ENCODE measurements at regions not wholly inside any gene's neighbourhood (a gene's known extent, or its start where the extent isn't known, plus 50 kb on each side); places are given as distances from the start of the nearest gene placed in this dataset.

- TF ChIP-seq SRF (CRISPR knock-in tag; IDR thresholded peaks at IDR 0.05), result no peak
- no peak for TF ChIP-seq WHSC1 (IDR thresholded peaks at IDR 0.05; ENCODE audit: low read length)
Measured at GRCh38 chr6:18538315-18538714, 151.2 kb downstream of the RNF144B start (continued).

- DNase-seq (ENCODE audit: extremely low read depth in 1 of 4, low spot score in 3 of 4), result no peak
- BruUV-seq (replicated peaks), result no TSS peak
- Histone ChIP-seq H3K4me2 (ENCODE audit: insufficient read depth, low read length) (no peak overlapping the region), H3K9me1 (ENCODE audit: control insufficient read depth, insufficient read depth, low read length) (no peaks in the 10 kb centered on the region), H4K20me1 (replicated peaks; ENCODE audit: control insufficient read depth, insufficient read depth, low read length) (no peaks in the 10 kb centered on the region), H3K4me3 (no peak overlapping the region), H3K9ac (ENCODE audit: insufficient read depth in 1 of 2, low read depth in 2 of 2, low read length in 2 of 2) (no peak overlapping the region), H3K27me3 (ENCODE audit: control insufficient read depth in 2 of 2, insufficient read depth in 2 of 2, low read length in 2 of 2) (no peaks in the 10 kb centered on the region), H2AFZ (ENCODE audit: low read depth, low read length) (no peak overlapping the region), H3K27ac (ENCODE audit: extremely low read depth, low read depth, low read length) (no peak overlapping the region), H3K4me1 (replicated peaks in 1 of 2; ENCODE audit: control insufficient read depth in 2 of 2, insufficient read depth in 2 of 2, low read length in 2 of 2) (no peaks in the 10 kb centered on the region), H3K79me2 (ENCODE audit: control insufficient read depth, insufficient read depth, low read length) (no peaks in the 10 kb centered on the region), H3K9me3 (replicated peaks; ENCODE audit: control insufficient read depth, insufficient read depth, low read depth, low read length) (no peaks in the 10 kb centered on the region), H3K36me3 (ENCODE audit: control insufficient read depth, insufficient read depth, low read length) (no peaks in the 10 kb centered on the region)
- no peak for FAIRE-seq
- intact Hi-C loops (cut with micrococcal nuclease) (no loop called here), in situ Hi-C loops (cut with MboI) (no loop called here)
- ChIA-PET POLR2A (no interaction called here), CTCF (ENCODE audit: low intra/inter-chr PET ratio) (no interaction called here)
- under 1% methylated on average over 6 of the region's 6 CpGs for WGBS (ENCODE audit: insufficient coverage, low coverage, missing lambda C conversion rate)
- no peak for ATAC-seq
- TF ChIP-seq NBN (IDR thresholded peaks at IDR 0.05; ENCODE audit: low read depth), result no peak
- no peak for TF ChIP-seq ZBTB12 (CRISPR knock-in tag; IDR thresholded peaks at IDR 0.05)
- TF ChIP-seq CSDE1 (IDR thresholded peaks at IDR 0.05), result no peak
- TF ChIP-seq ZFX (CRISPR knock-in tag; IDR thresholded peaks at IDR 0.05), result no peak
- no peak for TF ChIP-seq PBX2 (CRISPR knock-in tag; IDR thresholded peaks at IDR 0.05; ENCODE audit: low read depth)
- no peak for TF ChIP-seq PBX2 (tag; conservative IDR thresholded peaks at IDR 0.05; ENCODE audit: low read depth)
- TF ChIP-seq ETV1 (tag; conservative IDR thresholded peaks at IDR 0.05; ENCODE audit: low read depth), result no peak
- no peak for TF ChIP-seq SIN3B (IDR thresholded peaks at IDR 0.05; ENCODE audit: low read depth)
- TF ChIP-seq MAFK (IDR thresholded peaks at IDR 0.05; ENCODE audit: low read length), result no peak
- no peak for TF ChIP-seq TFAP4 (CRISPR knock-in tag; IDR thresholded peaks at IDR 0.05; ENCODE audit: borderline replicate concordance)
- no peak for TF ChIP-seq E2F3 (CRISPR knock-in tag; IDR thresholded peaks at IDR 0.05)
- no peak for TF ChIP-seq ZNF347 (CRISPR knock-in tag; IDR thresholded peaks at IDR 0.05; ENCODE audit: low read depth)
- TF ChIP-seq ZNF668 (CRISPR knock-in tag; IDR thresholded peaks at IDR 0.05), result no peak
- no peak for TF ChIP-seq TRIM25 (IDR thresholded peaks at IDR 0.05; ENCODE audit: borderline replicate concordance)
- no peak for TF ChIP-seq CBX5 (IDR thresholded peaks at IDR 0.05; ENCODE audit: borderline replicate concordance, low read depth)
- no peak for TF ChIP-seq CBFB (CRISPR knock-in tag; IDR thresholded peaks at IDR 0.05)
Measured at GRCh38 chr6:18543051-18543450, 155.9 kb downstream of the RNF144B start.
